ELR (cell line): ENCODE measurements at regions not wholly inside any gene's neighbourhood (a gene's known extent, or its start where the extent isn't known, plus 50 kb on each side); places are given as distances from the start of the nearest gene placed in this dataset.
A peak's percentile ranks its signal among the peaks of the same experiment; 100 is the strongest.

Experiments
- DNase-seq: peaks from one replicate; pipeline ENCODE4 v3.0.0-alpha.2; 2015; ENCODE audit warnings: low read depth

GRCh38 chr9:88658311-88658822, 123.4 kb downstream of the NXNL2 start:
- DNase-seq = no peak

- no peak for DNase-seq
These were observed 124.1 kb downstream of the NXNL2 start for GRCh38 chr9:88659126-88659525.

GRCh38 chr9:88660611-88661010, 125.6 kb downstream of the NXNL2 start:
- DNase-seq = peak; percentile 65

- peak; percentile 40 for DNase-seq
These were observed 126.8 kb downstream of the NXNL2 start for GRCh38 chr9:88661759-88662158.

- no peak for DNase-seq
These were observed 128.9 kb downstream of the NXNL2 start for GRCh38 chr9:88663771-88664419.

- DNase-seq = no peak
These were observed 129.8 kb downstream of the NXNL2 start for GRCh38 chr9:88664773-88665172.

GRCh38 chr9:88672874-88673689, 138.1 kb downstream of the NXNL2 start:
- peak; percentile 12 for DNase-seq

- no peak for DNase-seq
These were observed 138.9 kb downstream of the NXNL2 start for GRCh38 chr9:88673886-88674285.

- no peak for DNase-seq
These were observed 141.7 kb downstream of the NXNL2 start for GRCh38 chr9:88676644-88677043.

- DNase-seq = no peak
These were observed 143.0 kb downstream of the NXNL2 start for GRCh38 chr9:88678008-88678407.

- no peak for DNase-seq
These were observed 143.5 kb downstream of the NXNL2 start for GRCh38 chr9:88678431-88678830.

GRCh38 chr9:88680041-88680440, 145.1 kb downstream of the NXNL2 start:
- DNase-seq = no peak

- peak; percentile 17 for DNase-seq
These were observed 145.7 kb downstream of the NXNL2 start for GRCh38 chr9:88680505-88681160.

- no peak for DNase-seq
These were observed 146.5 kb downstream of the NXNL2 start for GRCh38 chr9:88681434-88681833.

GRCh38 chr9:88682431-88682831, 147.5 kb downstream of the NXNL2 start:
- no peak for DNase-seq

GRCh38 chr9:88684046-88684445, 149.1 kb downstream of the NXNL2 start:
- DNase-seq = no peak

GRCh38 chr9:88684845-88685244, 149.9 kb downstream of the NXNL2 start:
- no peak for DNase-seq

- DNase-seq = no peak
These were observed 151.0 kb downstream of the NXNL2 start for GRCh38 chr9:88685966-88686365.

- DNase-seq = no peak
These were observed 154.7 kb downstream of the NXNL2 start for GRCh38 chr9:88689509-88690298.

GRCh38 chr9:88690628-88691027, 155.7 kb downstream of the NXNL2 start:
- DNase-seq = no peak

- DNase-seq = no peak
These were observed 156.1 kb downstream of the NXNL2 start for GRCh38 chr9:88691091-88691490.

- peak; percentile 61 for DNase-seq
These were observed 156.8 kb downstream of the NXNL2 start for GRCh38 chr9:88691811-88692210.
